GM19328 (cell line): ENCODE measurements at regions not wholly inside any gene's neighbourhood (a gene's known extent, or its start where the extent isn't known, plus 50 kb on each side); places are given as distances from the start of the nearest gene placed in this dataset.
"Not testable (repeated sequence)": the region's sequence is repeated elsewhere in the genome, so short reads cannot be mapped to it uniquely, and the experiment has no call there.

Source experiments
- ATAC-seq: cut with Tn5 transposase; IDR thresholded peaks from one replicate; pipeline ENCODE4 v1.9.1; 2021; ENCODE audit warnings: mild to moderate bottlenecking, moderate library complexity; ENCODE audit not compliant: unreplicated experiment

- no peak for ATAC-seq
Observed at GRCh38 chr4:15333692-15334633, 93.9 kb upstream of the C1QTNF7 start.

DNA sequence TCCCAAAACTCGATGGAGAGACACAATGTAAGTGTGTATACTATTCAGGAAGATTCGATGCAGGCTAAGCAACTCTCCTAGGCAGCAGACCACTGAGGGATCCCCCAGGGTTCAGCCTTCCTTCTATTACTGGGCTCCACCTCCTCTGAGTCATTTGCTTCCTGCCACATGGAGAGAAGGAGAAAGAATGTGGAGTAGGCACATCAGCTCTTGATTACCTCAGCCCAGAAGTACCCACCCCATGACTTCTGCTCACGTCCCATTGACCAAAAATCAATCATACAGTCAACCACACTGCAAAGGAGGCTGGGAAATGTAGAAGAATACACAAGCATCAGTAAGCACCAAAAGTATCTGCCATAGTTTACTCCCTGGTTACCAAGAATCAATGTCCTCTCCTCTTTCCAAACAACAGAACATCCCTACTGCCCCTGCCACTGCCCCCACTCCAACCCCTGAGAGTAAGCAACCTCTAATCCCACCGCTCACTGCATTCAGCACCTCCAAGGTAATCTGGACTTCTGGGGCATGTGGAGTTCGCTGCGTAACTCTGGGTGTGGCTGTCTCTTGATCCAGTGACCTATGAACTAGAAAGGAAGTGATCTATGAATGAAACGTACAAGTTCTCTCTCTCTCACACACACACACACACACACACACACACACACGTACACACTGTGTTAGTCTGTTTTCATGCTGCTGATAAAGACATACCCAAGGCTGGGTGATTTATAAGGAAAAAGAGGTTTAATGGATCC lies 91.2 kb upstream of the C1QTNF7 start:
- no peak for ATAC-seq

DNA sequence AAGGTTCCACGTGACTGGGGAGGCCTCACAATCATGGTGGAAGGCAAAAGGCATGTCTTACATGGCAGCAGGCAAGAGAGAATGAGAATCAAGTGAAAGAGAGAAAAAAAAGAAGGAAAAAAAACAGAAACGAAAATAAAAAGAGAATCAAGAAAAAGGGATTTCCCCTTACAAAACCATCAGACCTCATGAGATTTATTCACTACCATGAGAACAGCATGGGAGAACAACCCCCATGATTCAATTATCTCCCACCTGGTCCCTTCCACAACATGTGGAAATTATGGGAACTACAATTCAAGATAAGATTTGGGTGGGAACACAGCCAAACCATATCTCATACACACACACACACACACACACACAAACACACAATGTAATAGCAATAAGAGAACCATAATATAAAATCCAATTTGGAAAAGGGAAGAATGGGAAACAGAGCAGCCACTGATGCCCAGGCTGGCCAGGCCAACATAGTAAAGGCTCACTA lies 90.6 kb upstream of the C1QTNF7 start:
- ATAC-seq: not testable (repeated sequence)

- no peak for ATAC-seq
Observed at GRCh38 chr4:15339737-15340136, 88.1 kb upstream of the C1QTNF7 start.

DNA sequence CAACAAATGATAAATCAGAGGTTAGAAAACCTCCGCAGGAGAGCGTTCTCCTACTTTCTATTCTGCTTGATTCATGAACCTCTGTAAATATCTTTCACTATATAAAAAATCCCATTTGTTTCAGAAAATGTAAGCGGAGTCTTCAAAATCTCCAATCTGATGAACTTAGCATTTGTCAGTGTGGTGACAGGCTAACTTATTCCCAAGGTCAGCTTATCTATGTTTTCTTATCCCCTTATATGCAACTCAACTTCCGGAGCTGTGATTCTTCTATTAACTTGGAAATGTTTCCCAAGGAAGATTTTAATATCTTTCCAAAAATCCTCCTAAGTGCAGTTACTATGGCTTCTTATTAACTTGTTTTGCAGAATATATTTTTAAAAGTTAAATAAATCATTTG lies 87.5 kb upstream of the C1QTNF7 start:
- ATAC-seq: no peak

DNA sequence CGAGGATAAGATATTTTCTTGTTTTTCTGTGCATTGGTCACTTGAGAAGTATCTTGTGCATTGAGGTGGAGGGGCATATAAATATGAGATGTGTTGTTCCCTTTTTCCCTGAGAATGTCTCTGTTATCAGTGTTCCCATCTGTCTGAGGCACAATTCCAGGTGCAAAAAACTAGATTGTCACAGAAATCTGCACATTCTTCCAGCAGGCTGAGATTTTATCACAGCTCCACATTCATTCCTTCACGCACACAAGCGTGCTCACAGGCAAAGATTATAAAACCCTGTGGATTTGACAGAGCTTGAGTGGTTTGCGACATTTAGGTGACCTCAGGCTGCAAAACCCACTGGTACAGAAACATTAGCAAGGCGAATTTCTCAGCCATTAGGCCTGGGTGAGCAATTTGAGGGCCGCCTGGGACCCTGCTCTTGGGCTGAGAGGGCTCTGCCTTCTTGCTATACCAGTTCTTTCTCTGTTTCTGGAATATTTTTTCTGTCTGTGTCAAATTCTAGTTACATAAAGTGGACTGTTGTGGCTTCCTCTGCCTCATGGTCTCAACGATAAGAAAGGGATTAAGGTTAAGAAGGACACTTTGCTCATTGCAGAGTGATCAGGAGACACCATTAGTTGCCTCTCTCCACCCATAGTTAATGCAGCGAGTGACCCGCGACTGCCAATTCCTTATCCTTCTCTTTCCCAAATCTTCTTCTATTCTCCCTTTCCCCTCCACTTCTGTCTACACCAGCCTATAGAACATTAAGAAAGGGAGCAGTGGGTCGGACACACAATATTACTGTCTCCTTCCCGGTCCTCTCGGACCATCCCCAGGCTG lies 86.7 kb upstream of the C1QTNF7 start:
- ATAC-seq: no peak

- no peak for ATAC-seq
Observed at GRCh38 chr4:15341733-15342300, 86.0 kb upstream of the C1QTNF7 start.

- no peak for ATAC-seq
Observed at GRCh38 chr4:15343000-15343399, 84.8 kb upstream of the C1QTNF7 start.

- no peak for ATAC-seq
Observed at GRCh38 chr4:15343581-15343980, 84.3 kb upstream of the C1QTNF7 start.

- no peak for ATAC-seq
Observed at GRCh38 chr4:15344041-15344440, 83.8 kb upstream of the C1QTNF7 start.

DNA sequence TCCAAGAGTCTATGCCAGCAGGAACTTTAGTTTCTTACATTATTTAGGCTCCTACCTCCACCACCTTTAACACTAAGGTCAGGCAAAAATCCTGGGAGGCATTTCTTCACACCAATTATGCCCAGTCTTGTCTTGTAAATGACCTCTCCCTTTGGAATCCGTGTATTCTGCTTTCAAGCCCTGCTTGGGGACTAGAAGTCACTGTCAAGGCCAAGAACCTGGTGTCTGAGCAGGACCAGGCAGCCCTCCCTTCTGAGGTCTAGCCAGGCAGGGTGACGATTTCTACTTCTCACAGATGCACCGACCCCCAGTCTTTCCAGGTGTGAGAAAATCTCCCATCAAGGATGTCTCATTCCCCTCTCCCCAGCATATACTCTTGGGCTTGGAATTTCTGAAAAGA lies 82.7 kb upstream of the C1QTNF7 start:
- no peak for ATAC-seq

DNA sequence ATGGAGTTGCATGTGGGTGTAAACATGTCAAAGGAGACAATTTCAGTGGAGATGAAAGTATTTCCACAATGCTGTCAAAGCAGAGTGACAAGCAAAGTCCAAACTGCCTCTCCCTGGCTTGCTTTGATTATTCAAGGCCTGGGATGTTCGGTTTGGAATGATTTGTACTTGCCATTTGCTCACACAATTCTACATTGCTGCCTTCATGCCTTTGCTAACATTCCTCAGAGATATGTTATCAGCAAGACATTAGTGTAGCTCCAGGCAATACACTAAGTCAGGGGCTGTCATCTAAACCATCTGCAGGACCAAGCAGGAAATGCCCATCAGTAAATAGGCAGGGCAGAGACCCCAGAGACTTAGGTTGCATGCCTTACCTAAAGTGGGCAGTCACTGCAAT lies 79.6 kb upstream of the C1QTNF7 start:
- ATAC-seq: no peak

GRCh38 chr4:15348695-15349094 lies 79.1 kb upstream of the C1QTNF7 start:
- ATAC-seq: no peak

- no peak for ATAC-seq
Observed at GRCh38 chr4:15349531-15349935, 78.3 kb upstream of the C1QTNF7 start.

DNA sequence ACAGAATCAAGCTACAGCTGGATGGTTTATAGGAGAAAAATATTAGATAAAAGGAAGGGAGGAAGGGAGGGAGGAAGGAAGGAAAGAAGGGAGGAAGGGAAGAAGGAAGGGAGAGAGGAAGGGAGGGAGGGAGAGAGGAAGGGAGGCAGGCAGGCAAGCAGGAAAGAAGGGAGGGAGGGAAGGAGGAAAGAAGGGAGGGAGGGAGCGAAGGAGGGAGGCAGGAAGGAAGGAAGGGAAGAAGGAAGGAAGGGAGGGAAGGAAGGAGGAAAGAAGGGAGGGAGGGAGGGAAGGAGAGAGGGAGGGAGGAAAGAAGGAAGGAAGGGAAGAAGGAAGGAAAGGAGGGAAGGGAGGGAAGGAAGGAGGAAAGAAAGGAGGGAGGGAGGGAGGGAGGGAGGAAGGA lies 77.9 kb upstream of the C1QTNF7 start:
- no peak for ATAC-seq

DNA sequence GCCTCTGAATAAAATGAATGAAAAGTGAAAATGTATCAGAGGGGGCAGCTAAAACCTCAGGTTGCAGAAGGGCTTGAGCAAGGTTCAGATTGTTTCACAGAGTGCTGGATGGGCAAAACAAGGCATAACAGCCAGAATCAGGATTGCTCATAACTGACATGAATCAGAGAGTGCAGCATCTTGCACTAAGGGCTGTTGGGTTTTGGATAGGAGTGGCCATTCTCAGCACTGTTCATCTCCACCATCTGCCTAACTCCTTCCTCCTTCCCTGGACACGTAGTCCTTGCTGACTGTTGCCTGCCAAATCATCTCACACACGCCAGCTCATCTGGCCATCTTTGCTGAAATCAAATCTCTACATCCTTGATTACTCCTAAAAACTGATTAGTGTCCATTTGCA lies 75.3 kb upstream of the C1QTNF7 start:
- no peak for ATAC-seq

DNA sequence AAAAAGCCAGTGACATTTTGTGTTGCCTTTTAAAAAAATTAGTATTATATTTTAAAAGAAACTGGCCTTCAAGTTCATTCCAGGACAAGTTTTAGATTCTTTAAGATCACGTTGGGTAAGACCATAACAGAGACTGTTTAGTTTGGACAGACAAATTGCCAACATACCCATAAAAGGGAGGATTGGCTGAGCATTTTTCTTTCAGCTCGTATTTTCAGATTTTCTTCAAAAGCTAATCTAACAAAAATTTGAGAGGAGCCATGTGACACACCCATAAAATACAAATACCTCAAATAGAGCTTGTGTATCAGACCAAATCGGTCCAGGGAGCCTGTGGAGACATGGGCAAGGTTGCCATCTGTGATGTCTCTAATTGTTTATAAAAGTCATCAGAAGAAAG lies 74.6 kb upstream of the C1QTNF7 start:
- ATAC-seq: no peak

- ATAC-seq: no peak
Observed at GRCh38 chr4:15354371-15355297, 73.2 kb upstream of the C1QTNF7 start.

GRCh38 chr4:15361529-15361928 lies 66.3 kb upstream of the C1QTNF7 start:
- no peak for ATAC-seq

- ATAC-seq: no peak
Observed at GRCh38 chr4:15362541-15362940, 65.3 kb upstream of the C1QTNF7 start.
